Upper lobe of left lung (tissue), 4 donors: ENCODE measurements at regions not wholly inside any gene's neighbourhood (a gene's known extent, or its start where the extent isn't known, plus 50 kb on each side); places are given as distances from the start of the nearest gene placed in this dataset.

Source experiments
- CTCF ChIP-seq, 6 experiments: fragments of 450-650 bp in 4 of 6; fragments of 200-600 bp in 2 of 6; sonication (generic) in 2 of 6; IDR thresholded peaks; one replicate each; pipeline ENCODE4 v1.5.1; 2016 to 2019; ENCODE audit warnings: antibody characterized with exemption in 6 of 6
- EP300 ChIP-seq, 4 donors: sonication (generic); formaldehyde crosslinking; IDR thresholded peaks; one replicate each; pipeline ENCODE4 v1.5.1; 2017; ENCODE audit warnings: antibody characterized with exemption in 4 of 4, control low read depth in 2 of 4
- POLR2A ChIP-seq, 4 donors: fragments of 450-650 bp; IDR thresholded peaks; one replicate each; pipeline ENCODE4 v1.5.1; 2016 to 2017; ENCODE audit warnings: antibody characterized with exemption in 4 of 4, mild to moderate bottlenecking in 2 of 4
- POLR2AphosphoS5 ChIP-seq, 2 donors: sonication (generic); formaldehyde crosslinking; IDR thresholded peaks; one replicate each; pipeline ENCODE4 v1.5.1; 2017; ENCODE audit warnings: antibody characterized with exemption in 2 of 2

DNA sequence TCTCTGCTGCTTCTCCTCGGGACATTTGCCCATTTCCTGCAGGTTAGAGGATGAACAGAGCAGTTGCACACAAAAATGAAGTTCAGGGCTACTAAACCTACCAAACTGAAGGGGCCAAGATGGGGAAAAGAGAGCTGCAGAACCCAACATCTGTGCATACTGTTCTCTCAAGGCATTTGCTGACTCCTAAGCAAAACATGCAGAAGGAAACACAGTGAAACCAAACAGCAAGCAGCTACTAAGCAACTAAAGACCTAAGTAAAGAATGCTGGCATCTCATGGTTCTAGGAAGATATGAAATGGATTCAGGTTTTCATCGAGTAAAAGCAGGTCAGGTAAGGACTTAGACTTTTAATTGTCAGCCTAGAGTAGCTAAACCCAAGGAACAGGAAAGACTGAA, 111.9 kb upstream of the SYT4 start:
- no peak for TF ChIP-seq CTCF (IDR thresholded peaks at IDR 0.05)
- no peak for TF ChIP-seq POLR2A (IDR thresholded peaks at IDR 0.05)
- no peak for TF ChIP-seq POLR2AphosphoS5 (IDR thresholded peaks at IDR 0.05)
- no peak for TF ChIP-seq EP300 (IDR thresholded peaks at IDR 0.05)
